GM23338 (cell line): ENCODE measurements at regions not wholly inside any gene's neighbourhood (a gene's known extent, or its start where the extent isn't known, plus 50 kb on each side); places are given as distances from the start of the nearest gene placed in this dataset.

Source experiments
- CREB1 ChIP-seq: fragments of 250-450 bp; sonication (Bioruptor Pico); IDR thresholded peaks from 2 replicates; pipeline ENCODE4 v1.5.0; 2020; ENCODE audit warnings: low read depth, mild to moderate bottlenecking, moderate library complexity
- EZH2 ChIP-seq: fragments of 200-600 bp; sonication (generic); IDR thresholded peaks from one replicate; pipeline ENCODE4 v1.8.0; 2017; ENCODE audit warnings: antibody characterized with exemption, mild to moderate bottlenecking, low read depth; ENCODE audit not compliant: unreplicated experiment
- EZH2phosphoT487 ChIP-seq: fragments of 200-600 bp; sonication (generic); IDR thresholded peaks from one replicate; pipeline ENCODE4 v1.8.1; 2018; ENCODE audit warnings: antibody characterized with exemption; ENCODE audit not compliant: unreplicated experiment
- JUNB ChIP-seq: IDR thresholded peaks from one replicate; pipeline ENCODE4 v1.6.1; 2016; ENCODE audit warnings: antibody characterized with exemption; ENCODE audit not compliant: unreplicated experiment
- NANOG ChIP-seq: IDR thresholded peaks from 2 replicates; pipeline ENCODE4 v1.6.1; 2016; ENCODE audit warnings: antibody characterized with exemption, borderline replicate concordance
- POLR2AphosphoS5 ChIP-seq: IDR thresholded peaks from 2 replicates; pipeline ENCODE4 v1.6.1; 2016; ENCODE audit warnings: antibody characterized with exemption, low read depth
- ZNF114 ChIP-seq: fragments of 250-450 bp; sonication (Bioruptor Pico); IDR thresholded peaks from 2 replicates; pipeline ENCODE4 v1.5.0; 2020; ENCODE audit warnings: mild to moderate bottlenecking, moderate library complexity
- ZNF331 ChIP-seq: fragments of 250-450 bp; sonication (Bioruptor Pico); IDR thresholded peaks from 2 replicates; pipeline ENCODE4 v1.5.0; 2020; ENCODE audit warnings: low read depth, mild to moderate bottlenecking, moderate library complexity
- TF ChIP-seq, protein P1 (sequence below), 2 experiments: fragments of 200-600 bp in 1 of 2; sonication (generic) in 1 of 2; conservative IDR thresholded peaks; 2 replicates each; pipeline versions ENCODE4 v1.5.1 to v1.6.1; 2016 to 2017; ENCODE audit warnings: antibody characterized with exemption in 2 of 2, low read depth in 2 of 2, mild to moderate bottlenecking in 2 of 2, moderate library complexity in 1 of 2
- TF ChIP-seq, protein P2 (sequence below): IDR thresholded peaks from one replicate; pipeline ENCODE4 v1.6.1; 2018; ENCODE audit warnings: antibody characterized with exemption; ENCODE audit not compliant: unreplicated experiment

DNA sequence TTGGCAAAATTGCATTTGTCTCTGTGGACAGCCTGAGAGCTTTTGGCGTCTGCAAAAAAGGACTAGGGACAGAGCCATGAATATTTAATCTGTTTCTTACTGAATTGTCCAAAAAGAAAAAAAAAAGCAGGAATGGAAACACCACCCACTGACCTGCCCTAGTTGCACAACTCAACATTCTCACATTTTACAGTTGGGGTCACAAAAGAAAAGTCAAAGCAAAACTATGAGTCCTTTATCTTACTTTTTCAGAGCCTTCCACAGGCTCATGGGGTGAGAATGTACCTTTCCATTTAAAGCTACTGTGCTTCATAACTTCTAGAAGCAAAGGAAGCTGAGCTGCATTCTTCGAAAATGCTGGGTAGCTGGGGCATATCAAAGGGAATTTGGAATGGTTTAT, 225.7 kb downstream of the FAM76B start:
- TF ChIP-seq, protein P1, sequence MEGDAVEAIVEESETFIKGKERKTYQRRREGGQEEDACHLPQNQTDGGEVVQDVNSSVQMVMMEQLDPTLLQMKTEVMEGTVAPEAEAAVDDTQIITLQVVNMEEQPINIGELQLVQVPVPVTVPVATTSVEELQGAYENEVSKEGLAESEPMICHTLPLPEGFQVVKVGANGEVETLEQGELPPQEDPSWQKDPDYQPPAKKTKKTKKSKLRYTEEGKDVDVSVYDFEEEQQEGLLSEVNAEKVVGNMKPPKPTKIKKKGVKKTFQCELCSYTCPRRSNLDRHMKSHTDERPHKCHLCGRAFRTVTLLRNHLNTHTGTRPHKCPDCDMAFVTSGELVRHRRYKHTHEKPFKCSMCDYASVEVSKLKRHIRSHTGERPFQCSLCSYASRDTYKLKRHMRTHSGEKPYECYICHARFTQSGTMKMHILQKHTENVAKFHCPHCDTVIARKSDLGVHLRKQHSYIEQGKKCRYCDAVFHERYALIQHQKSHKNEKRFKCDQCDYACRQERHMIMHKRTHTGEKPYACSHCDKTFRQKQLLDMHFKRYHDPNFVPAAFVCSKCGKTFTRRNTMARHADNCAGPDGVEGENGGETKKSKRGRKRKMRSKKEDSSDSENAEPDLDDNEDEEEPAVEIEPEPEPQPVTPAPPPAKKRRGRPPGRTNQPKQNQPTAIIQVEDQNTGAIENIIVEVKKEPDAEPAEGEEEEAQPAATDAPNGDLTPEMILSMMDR (conservative IDR thresholded peaks at IDR 0.05; ENCODE audit: low read depth in 2 of 2), result no peak
- TF ChIP-seq POLR2AphosphoS5, result no peak
- TF ChIP-seq CREB1 (CRISPR knock-in tag), result no peak
- TF ChIP-seq EZH2, result no peak
- TF ChIP-seq JUNB, result no peak
- TF ChIP-seq, protein P2, sequence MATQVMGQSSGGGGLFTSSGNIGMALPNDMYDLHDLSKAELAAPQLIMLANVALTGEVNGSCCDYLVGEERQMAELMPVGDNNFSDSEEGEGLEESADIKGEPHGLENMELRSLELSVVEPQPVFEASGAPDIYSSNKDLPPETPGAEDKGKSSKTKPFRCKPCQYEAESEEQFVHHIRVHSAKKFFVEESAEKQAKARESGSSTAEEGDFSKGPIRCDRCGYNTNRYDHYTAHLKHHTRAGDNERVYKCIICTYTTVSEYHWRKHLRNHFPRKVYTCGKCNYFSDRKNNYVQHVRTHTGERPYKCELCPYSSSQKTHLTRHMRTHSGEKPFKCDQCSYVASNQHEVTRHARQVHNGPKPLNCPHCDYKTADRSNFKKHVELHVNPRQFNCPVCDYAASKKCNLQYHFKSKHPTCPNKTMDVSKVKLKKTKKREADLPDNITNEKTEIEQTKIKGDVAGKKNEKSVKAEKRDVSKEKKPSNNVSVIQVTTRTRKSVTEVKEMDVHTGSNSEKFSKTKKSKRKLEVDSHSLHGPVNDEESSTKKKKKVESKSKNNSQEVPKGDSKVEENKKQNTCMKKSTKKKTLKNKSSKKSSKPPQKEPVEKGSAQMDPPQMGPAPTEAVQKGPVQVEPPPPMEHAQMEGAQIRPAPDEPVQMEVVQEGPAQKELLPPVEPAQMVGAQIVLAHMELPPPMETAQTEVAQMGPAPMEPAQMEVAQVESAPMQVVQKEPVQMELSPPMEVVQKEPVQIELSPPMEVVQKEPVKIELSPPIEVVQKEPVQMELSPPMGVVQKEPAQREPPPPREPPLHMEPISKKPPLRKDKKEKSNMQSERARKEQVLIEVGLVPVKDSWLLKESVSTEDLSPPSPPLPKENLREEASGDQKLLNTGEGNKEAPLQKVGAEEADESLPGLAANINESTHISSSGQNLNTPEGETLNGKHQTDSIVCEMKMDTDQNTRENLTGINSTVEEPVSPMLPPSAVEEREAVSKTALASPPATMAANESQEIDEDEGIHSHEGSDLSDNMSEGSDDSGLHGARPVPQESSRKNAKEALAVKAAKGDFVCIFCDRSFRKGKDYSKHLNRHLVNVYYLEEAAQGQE, result no peak
- no peak for TF ChIP-seq EZH2phosphoT487
- no peak for TF ChIP-seq ZNF114
- TF ChIP-seq NANOG, result no peak
- no peak for TF ChIP-seq ZNF331
